Dermis blood vessel endothelial cell (primary cell): ENCODE measurements at regions not wholly inside any gene's neighbourhood (a gene's known extent, or its start where the extent isn't known, plus 50 kb on each side); places are given as distances from the start of the nearest gene placed in this dataset.
"Not testable (repeated sequence)": the region's sequence is repeated elsewhere in the genome, so short reads cannot be mapped to it uniquely, and the experiment has no call there.

Experiments used
- DNase-seq: peaks from one replicate; pipeline ENCODE4 v3.0.0; 2010

DNA sequence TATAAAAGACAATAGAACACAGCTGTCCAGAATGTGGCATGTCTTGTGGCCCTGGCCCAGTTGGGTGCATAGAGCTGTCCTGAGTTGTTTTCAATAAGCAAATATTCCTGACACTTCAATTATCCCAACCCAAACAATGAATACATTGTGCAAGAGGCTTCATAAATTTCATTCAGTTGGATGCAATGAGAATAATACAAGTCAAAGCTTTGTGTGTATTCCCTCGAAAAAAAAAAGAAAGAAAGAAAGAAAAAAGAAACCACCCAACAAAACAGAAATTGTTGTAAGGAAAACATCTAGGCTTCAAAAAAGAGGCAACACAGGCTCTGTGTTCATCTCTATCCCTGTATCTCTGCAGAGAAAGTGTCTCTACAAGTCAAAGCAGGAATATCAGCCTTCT, 138.7 kb upstream of the ADO start:
- DNase-seq = no peak

DNA sequence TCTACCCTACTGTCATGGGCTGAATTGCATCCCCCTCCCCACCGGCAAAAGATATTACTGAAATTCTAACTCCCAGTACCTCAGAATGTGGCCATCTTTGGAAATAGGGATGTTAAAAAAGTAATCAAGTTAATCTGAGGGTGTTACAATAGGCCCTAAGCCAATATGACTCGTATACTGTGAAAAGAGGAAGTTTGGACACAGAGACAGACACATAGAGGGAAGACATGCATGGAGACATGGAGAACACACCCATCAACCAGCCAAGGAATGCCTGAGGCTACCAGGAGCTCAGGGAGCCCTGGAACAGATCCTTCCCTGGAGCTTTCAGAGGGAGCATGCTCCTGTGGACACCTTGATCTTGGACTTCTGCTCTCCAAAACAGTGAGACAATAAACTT, 138.2 kb upstream of the ADO start:
- no peak for DNase-seq

DNA sequence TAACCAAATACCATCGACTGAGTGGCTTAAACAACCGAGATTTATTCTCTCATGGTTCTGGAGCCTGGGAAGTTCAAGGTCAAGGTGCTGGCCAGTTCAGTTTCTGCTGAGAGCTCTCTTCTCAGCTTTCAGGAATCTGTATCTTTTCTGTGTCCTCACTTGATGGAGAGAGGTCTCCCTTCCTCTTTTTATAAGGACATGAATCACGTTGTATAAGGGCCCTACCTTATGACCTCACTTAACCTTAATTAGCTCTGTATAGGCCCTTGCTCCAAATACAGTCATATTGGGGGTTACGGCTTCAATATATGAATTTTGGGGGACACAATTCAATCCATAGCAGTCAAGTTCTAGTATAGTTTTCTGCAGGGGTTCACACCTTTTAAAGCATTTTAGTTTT, 135.2 kb upstream of the ADO start:
- DNase-seq = no peak

DNA sequence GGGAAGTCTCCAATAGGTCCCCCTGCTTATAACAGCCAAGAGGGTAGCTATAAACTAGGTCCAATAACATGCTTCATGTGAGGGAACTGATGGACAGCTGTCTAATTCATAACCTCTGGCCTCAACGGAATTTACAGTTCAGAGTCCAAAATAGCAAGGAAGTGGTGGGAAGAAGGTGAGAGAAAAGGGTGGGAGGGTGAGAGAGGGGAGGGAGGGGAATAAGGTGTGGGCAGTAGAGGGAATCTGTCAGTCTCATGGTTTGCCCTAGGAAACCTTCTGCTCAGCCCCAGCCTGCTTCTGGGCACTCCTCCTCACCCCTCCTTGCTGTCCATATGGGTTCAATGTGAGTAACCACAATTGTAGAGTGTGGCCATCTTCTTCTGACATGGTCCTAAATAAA, 133.4 kb upstream of the ADO start:
- DNase-seq = no peak

DNA sequence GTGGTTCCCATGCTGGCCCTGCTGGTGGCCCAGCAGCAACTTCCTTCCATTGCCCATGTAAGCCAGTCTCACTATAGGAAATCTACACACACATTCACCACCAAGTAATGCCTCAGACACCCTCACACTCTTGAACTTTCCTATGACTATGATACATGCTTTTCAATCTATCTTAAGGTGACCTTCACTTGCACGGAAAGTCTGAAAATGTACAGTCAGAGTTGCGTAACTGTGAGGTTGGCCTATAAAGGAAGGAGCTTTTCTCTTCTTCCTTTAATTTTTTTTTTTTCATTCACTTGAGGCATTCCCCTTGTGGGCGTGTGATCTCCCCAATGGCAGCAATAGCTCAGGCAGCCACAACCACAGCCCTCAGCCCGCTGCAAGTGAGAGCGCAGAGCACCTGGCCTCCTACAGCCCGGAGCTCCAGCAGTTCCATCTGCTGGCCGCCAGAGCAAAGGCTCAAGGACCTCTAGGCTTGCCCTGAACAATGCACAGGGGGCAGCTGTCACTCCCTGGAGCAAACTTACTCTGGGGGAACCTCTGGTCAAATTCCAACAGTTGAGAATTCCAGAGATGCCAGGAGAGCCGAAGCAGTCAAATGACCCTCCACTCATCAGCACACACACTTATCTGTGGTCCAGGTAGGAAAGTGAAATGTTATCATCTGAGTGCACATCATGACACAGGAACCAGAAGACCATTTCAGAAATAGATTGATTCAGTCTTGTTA, 123.1 kb upstream of the ADO start:
- DNase-seq = no peak

DNA sequence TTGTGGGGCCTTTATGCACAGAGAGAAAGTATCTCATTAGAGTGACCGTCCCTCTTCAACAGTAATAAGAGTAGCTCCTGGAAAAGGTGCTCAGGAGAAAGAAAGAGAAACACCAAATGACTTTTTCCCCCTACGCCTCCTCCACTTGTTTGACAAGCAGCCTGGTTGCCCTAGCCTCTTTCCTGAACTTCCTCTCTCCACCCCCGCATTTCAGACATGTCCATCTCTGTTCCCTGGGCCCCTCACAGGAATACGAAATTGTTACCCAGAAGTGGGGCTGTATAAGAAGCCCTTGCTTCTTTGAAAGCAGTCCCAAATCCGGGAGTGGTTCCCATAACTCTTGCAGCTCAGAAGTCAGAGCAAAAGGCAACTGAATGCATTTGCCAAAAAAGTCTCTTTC, 119.6 kb upstream of the ADO start:
- no peak for DNase-seq

DNA sequence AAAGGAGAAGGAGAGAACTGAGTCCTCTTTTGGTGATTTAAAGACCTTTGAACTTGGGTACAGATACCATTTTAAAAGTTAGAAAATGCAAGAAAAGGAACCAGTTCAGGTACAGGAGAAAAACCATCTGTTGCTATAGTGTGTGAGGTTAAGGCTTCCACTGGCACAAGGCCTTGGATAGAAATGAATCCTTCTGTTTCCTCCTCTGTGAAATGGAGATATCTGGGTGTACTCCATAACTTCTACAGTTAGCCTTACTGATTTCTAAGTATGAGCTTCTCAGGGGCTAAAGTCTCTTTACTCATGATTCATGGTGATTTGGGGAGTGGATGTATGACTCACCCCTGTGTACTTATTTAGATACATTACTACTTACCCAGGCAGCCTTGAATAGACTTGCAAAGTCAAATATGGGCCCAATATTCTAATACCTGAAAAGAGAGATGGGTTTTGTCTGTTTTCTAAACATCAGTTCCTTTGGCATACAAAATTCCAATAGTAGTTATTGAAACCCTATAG, 117.2 kb upstream of the ADO start:
- peak; percentile 52 for DNase-seq

DNA sequence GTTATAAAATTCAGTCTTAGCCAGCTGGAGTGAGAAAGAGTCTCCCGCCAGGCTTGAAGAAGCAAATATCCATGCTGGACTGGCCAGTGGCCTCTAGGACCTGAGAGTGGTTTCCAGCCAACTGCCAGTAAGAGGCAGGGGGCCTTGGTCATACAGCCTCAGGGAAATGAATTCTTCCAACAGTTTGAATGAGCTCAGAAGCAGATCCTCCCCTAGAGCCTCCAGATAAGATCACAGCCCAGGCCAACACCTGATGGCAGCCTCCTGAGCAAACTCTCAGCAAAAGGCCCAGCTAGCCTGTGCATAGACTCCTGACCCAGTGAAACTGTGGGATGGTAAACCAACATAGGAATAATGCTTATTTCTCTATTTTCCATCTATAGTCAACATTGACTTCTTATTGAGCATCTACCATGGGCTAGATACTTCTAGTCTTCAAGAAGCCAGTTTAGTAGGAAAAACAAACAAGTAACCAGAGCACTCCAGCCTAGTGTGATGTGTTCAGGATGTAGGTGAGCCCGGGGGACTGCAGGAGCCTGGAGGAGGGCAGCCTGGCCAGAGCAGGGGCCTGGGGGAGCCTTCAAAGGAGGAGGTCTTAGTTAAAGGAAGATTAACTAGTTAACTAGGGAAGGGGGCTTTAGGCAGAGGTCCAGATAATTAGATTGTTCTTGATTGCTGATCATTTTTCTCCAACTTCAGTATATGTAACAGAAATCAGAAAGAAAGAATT, 115.4 kb upstream of the ADO start:
- DNase-seq = peak; percentile 28

DNA sequence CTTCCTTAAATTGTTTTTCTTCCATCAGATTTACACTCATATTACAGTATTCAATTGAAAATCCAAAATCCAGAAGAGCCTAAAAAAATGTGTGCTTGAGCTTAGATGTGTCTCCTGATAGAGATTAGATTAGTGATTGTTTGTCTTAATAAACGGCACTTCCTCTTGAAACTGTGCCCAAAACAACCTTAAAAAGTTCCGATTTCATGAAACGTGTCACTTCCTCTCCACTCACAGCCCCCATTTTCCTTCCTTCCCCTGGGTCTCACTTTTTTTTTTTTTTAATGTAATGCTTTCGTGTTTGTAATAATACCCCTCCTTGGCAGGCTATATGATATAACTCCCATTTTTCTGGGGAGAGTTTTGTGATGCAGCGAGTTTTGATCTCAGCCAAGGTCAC, 114.8 kb upstream of the ADO start:
- peak; percentile 72 for DNase-seq

DNA sequence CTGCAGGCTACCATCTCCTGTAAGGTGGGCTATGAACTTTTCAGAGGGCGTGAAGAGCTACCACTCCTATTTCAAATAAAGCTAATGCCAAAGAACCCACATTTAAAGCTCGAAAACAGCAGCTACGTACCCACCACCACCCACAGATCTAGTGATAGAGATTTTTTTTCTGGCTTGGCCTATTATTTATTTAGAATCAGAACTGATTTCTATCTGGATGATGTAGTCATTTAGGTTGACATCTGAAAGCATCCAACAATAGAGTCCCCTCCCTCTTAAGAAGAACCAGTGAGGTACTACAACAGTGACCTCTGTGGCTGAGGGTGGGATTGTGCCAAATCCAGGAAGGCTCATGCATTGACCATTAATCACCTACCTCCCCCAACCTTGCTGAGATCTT, 113.8 kb upstream of the ADO start:
- peak; percentile 19 for DNase-seq

DNA sequence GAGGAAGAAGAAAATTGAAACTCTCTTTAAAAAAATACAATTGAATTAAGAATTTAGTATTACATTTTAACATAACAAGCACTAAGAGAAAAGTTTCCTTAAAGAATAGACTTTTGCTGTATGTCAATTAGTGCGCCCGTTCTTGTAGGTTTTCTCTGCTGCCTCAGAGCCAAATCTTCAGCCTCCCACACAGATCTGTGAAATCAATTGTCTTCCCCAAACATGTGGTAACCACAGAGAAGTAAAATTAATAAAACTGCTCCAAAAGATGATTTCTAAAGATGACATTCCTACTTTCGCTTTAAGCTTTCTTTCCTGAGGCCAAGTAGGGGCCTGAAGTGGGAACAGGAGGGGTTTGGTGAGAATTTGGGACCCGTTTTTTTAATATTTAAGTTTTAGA, 113.2 kb upstream of the ADO start:
- DNase-seq = no peak

DNA sequence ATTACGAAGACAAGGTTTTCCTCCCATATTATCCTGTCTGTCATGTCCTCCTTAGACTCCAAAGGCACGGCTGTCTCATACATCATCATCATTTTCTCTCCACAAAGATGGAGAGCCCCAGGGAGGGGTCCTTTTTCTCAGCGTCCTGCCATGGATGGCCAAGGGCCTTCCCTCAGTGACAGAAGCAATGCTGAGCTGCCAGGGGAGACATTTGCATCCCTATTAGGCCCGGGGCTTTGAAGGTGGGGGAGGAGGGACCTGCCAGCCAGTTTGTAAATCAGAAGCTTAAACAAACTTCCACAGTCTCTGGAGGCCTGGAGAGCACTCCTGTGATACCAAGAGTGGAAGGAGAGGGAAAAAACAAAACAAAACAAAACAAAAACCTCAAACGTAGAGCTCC, 112.4 kb upstream of the ADO start:
- no peak for DNase-seq

DNA sequence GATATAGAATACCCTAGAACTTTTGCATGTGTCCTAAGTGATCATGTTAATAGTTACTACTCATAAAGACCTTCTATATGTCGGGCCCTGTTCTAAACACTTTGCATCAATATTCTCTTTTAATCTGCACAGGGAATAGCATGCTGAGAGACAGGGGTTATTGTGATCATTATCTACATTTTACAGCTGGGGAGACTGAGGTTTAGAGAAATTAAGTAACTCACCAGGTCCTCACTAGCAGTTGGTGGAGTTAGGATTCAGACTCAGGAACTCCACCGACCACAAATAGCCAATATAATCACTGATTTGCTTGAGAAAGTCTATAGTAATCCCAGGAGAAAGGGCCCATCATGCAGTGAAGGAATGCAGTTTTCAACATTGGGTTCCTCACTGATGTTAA, 111.2 kb upstream of the ADO start:
- DNase-seq = no peak

DNA sequence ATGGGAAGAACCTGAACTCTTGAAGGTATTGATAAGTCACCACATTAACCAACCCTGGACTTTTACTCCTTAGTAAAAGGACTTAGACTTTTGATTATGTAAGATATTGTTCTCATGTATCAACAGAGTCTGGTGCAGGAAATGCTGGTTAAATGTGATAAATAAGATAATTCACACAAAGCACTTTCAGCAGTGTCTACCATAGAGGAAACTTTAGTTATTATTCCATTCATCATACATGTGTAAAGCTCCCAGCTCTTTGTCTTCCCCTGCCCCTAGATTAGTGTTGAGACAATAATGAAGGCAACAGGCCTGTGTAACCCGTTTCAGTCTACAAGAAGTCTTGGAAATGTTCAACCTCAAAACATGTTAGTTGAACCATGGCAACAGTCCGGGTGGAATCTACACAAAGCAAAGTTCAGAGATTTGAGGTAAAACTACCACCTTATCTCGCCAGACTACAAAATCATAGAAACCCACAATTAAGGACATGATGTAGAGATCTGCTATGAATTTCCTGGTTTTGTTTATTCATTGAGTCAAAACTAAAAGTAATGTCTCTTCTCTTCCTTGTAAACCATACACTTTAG, 109.9 kb upstream of the ADO start:
- peak; percentile 2 for DNase-seq

DNA sequence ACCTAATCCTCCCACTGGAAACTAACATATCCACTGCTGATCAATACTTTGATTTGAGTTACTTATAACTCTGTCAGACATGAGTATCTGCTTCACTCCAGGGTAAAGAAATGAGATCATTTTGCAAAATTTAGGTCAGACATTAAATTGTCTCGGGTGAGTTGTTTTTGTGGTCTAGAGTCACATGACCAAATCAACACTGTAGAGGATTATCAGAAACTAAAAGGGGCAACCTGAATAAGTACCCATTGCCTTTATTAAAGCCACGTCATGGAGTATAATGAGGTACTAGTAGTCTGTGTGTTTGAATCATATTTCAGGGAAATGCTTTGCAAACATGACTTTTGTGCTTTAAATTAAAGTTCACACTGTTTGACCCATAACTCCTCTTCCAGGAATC, 107.7 kb upstream of the ADO start:
- no peak for DNase-seq

DNA sequence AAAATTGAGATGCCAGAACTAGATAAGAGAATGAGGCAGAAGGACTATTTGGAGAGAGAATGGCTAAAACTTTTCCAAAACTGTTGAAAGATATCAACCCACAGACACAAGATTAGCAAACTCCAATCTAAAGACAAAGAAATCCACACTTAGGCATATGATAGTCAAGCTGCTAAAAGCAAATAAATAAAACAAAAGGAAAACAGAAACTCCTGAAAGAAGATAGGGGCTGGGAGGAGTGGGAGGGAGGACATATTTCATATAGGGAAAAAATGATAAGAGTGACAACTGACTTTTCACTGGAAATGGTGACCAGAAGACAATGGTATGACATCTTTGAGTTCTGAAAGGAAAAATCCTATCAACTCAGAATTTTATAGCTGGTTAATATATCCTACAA, 105.4 kb upstream of the ADO start:
- DNase-seq = no peak

DNA sequence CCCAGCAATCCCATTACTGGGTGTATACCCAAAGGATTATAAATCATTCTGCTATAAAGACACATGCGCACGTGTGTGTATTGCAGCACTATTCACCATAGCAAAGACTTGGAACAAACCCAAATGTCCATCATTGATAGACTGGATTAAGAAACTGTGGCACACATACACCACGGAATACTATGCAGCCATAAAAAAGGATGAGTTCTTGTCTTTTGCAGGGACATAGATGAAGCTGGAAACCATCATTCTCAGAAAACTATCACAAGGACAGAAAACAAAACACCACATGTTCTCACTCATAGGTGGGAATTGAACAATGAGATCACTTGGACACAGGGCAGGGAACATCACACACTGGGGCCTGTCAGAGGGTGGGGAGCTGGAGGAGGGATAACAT, 100.4 kb upstream of the ADO start:
- not testable (repeated sequence) for DNase-seq

DNA sequence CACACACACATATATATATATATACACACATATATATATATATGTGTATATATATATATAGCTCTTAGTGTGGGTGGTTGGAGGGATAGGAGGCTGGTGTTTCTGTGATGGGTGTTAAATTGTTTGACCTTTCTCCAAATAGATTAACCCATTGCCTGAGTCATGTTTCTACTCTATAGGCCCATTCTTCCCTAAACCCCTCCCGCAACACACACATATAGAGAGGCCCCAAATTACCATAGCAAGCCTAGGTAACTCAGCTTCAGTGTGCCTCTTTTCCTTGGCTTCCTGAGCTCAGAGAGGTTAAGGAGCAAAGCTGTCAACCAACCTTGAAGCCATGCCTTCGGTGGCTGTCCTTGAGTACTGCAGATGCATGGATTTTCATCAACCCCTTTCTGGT, 98.7 kb upstream of the ADO start:
- DNase-seq = no peak

DNA sequence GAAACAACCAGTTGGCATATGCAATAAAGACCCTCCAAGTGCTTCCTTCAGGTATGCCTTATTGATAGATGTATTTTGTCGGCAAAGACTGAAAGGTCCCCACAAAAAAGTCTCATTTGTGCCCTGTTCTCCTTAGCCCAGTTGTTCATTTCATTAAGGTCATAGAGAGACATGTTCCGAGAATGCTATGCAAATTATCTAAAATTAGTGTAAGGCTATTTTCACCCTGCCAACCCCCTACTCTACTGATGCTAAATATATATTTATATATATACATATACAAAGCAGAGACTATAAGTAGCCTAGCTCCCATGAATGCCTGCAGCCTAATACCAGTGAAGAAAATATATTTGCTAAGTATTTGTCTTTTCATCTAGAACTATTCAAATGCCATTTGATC, 96.7 kb upstream of the ADO start:
- no peak for DNase-seq

DNA sequence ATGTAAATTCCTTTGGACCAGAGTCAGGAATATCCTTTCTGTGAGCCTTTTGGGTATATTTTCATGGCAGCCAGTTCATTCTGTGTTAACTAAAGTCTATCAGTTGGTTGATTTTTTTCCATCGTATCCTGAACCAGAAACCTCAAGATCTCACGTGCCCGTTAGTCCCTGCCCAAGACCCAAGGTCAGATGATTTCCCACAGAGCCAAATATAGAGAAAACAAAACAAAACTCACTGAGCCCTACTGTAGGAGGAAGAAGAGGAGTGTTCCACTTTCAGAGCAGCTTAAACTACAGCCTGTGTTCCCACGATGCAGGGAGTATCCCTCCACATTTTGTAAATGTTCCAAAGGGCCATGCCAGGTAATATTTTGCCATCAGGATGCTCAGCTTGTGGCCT, 96.0 kb upstream of the ADO start:
- no peak for DNase-seq

DNA sequence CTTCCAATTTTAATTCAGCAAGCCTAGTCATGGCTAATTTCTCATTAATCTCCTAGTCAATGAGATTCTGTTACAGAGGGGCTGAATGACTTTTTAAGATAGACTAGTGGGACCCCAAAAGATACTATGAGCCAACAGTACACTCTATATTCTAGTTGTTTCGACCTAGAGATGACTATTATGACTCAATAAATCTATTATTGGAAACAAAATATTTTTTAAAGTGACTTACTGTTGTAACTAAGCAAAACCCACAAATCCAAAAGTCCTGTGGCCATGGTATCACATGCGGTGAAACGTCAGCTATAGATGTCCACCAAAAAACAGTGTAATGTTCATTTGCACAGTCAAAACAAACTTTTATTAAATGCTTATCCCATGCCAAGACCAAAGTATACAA, 95.3 kb upstream of the ADO start:
- DNase-seq = no peak

DNA sequence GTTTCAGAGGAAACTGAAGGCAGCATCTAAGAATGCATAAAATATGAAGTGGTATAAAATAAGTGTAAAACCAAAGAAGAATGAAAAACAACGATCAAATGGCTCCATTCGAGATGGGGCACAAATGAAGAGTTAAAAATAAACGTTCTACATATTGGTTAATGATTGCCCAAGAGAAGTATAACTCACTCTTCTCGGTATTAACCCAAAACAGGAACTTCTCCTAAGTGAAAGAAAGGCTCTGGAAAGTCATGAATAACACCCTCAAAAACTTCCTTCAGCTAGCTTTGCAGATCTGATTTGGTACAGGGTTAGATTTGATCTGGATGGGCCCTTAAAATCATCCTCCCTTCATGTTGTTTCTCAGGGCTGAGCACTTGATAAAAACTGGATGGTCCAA, 94.3 kb upstream of the ADO start:
- DNase-seq = no peak

DNA sequence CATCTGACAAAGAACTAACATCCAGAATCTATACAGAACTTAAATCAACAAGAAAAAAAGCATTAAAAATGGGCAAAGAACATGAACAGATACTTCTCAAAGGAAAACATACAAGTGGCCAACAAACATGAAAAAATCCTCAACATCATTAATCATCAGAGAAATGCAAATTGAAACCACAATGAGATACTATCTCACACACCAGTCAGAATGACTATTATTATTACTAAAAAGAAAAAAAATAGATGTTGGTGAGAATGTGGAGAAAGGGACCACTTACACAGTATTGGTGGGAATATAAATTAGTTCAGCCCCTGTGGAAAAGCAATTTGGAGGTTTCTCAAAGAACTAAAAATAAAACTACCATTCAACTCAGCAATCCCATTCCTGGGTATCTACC, 89.1 kb upstream of the ADO start:
- no peak for DNase-seq

DNA sequence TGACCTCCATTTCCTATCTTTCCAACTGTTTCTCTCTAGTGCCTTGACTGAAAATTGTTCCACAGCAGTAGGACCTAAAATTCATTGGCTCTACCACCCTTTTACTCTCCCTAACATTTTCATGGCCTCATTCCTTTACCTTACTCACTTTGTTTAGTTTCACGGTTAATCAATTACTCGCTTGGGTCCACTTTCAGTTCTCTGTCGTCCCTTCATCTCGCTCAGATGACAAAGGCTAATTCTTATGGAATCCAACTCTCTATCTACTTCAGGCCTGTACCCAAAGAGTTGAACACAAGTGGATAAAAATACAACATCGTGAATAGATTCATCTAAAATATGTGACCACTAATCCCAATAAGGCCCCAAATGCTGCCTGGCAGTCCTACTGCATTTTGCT, 85.9 kb upstream of the ADO start:
- DNase-seq = no peak
